Gastrocnemius medialis (tissue), 4 donors: ENCODE measurements at regions not wholly inside any gene's neighbourhood (a gene's known extent, or its start where the extent isn't known, plus 50 kb on each side); places are given as distances from the start of the nearest gene placed in this dataset.

Source experiments
- ATAC-seq, 2 donors: fragments of 150-250 bp; one replicate each; pipeline ENCODE4 v1.9.1; 2016
- DNase-seq, 2 donors: peaks; one replicate each; pipeline ENCODE4 v3.0.0-alpha.2; 2019
- H3K27ac ChIP-seq, 4 donors: fragments of 200-600 bp; sonication (generic); 1 replicate in 1 of 4; 2 replicates in 3 of 4; pipeline ENCODE4 v1.5.1; 2016 to 2018; ENCODE audit warnings: mild to moderate bottlenecking in 2 of 4, moderate library complexity in 1 of 4
- H3K27me3 ChIP-seq, 3 donors: fragments of 200-600 bp; sonication (generic) in 2 of 3; 1 replicate in 1 of 3; 2 replicates in 2 of 3; pipeline versions ENCODE4 v1.5.1 to v1.6.0; 2016 to 2019; ENCODE audit warnings: mild to moderate bottlenecking in 1 of 3, moderate library complexity in 1 of 3
- H3K36me3 ChIP-seq, 2 donors: fragments of 200-600 bp; sonication (generic) in 1 of 2; one replicate each; pipeline ENCODE4 v1.5.1; 2017 to 2018
- H3K4me1 ChIP-seq, 2 donors: fragments of 200-600 bp; sonication (generic) in 1 of 2; one replicate each; pipeline ENCODE4 v1.5.1; 2016 to 2017; ENCODE audit warnings: mild to moderate bottlenecking in 2 of 2
- H3K4me3 ChIP-seq, 4 donors: fragments of 200-600 bp; sonication (generic) in 3 of 4; 1 replicate in 1 of 4; 2 replicates in 3 of 4; pipeline ENCODE4 v1.5.1; 2016 to 2019; ENCODE audit warnings: mild to moderate bottlenecking in 2 of 4
- H3K9me3 ChIP-seq, 3 donors: fragments of 200-600 bp; sonication (generic) in 2 of 3; 1 replicate in 1 of 3; 2 replicates in 2 of 3; pipeline ENCODE4 v1.5.1; 2016 to 2019
- CTCF ChIP-seq, 5 experiments: fragments of 450-650 bp in 3 of 5; fragments of 200-600 bp in 2 of 5; sonication (generic) in 2 of 5; IDR thresholded peaks in 4 of 5; conservative IDR thresholded peaks in 1 of 5; 1 replicate in 4 of 5; 2 replicates in 1 of 5; pipeline ENCODE4 v1.5.1; 2016 to 2019; ENCODE audit warnings: antibody characterized with exemption in 5 of 5, mild to moderate bottlenecking in 3 of 5, moderate library complexity in 3 of 5
- POLR2A ChIP-seq, 2 donors: fragments of 450-650 bp; IDR thresholded peaks; one replicate each; pipeline ENCODE4 v1.6.1; 2017; ENCODE audit warnings: antibody characterized with exemption in 2 of 2, mild to moderate bottlenecking in 2 of 2, moderate library complexity in 2 of 2
- in situ Hi-C, 4 donors: fragments of 200-750 bp; cut with MboI; loops; one replicate each; pipeline versions ENCODE4 v1.15.0 to v1.8.0; 2017; ENCODE audit warnings: low sequenced_read_pairs in 4 of 4
- intact Hi-C: fragments of 100-400 bp; cut with DNase I; formaldehyde crosslinking; loops from one replicate; pipeline ENCODE4 v1.15.1; 2023; ENCODE audit warnings: low total_unique reads

DNA sequence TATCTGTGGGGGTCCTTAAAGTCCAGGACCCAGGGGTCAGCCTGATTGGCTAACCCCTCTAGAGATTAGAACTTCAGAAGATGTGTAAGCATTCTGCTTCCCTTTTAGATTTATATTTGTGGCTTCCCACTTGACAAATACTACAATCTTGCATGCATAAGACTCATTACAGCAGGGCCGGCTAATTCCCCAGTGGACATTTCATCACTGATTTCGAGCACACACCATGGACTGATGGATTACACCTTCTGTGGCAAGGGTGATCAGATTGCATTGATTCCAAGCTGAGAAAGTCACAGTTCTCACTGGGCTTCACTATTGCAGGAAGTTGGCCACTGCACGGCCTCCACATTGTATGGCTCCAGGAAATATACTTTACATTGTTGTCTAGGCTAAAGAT lies 65.8 kb upstream of the DAPK1 start:
- in situ Hi-C loops (no loop called here), intact Hi-C loops (no loop called here)
- no peak overlapping the region for H3K27ac ChIP-seq
- H3K9me3 ChIP-seq = no peaks in the 10 kb centered on the region
- no peak for DNase-seq
- TF ChIP-seq POLR2A (IDR thresholded peaks at IDR 0.05) (no peak), CTCF (IDR thresholded peaks at IDR 0.05 in 4 of 5, conservative IDR thresholded peaks at IDR 0.05 in 1 of 5) (no peak)
- no peak for ATAC-seq
- H3K4me1 ChIP-seq = no peaks in the 10 kb centered on the region
- no peaks in the 10 kb centered on the region for H3K27me3 ChIP-seq
- no peaks in the 10 kb centered on the region for H3K36me3 ChIP-seq
- H3K4me3 ChIP-seq = no peak overlapping the region

GRCh38 chr9:87433853-87434252 lies 63.8 kb upstream of the DAPK1 start:
- in situ Hi-C loops = no loop called here
- no peak for DNase-seq
- Histone ChIP-seq H3K27me3 (no peaks in the 10 kb centered on the region), H3K27ac (no peak overlapping the region), H3K4me1 (no peaks in the 10 kb centered on the region), H3K9me3 (no peaks in the 10 kb centered on the region), H3K36me3 (no peaks in the 10 kb centered on the region), H3K4me3 (no peak overlapping the region)
- TF ChIP-seq POLR2A (IDR thresholded peaks at IDR 0.05) (no peak), CTCF (IDR thresholded peaks at IDR 0.05 in 4 of 5, conservative IDR thresholded peaks at IDR 0.05 in 1 of 5) (no peak)
- intact Hi-C loops = no loop called here
- no peak for ATAC-seq

- ATAC-seq (no peak), DNase-seq (no peak)
- Histone ChIP-seq H3K4me1 (no peaks in the 10 kb centered on the region), H3K27me3 (no peaks in the 10 kb centered on the region), H3K9me3 (no peaks in the 10 kb centered on the region), H3K36me3 (no peaks in the 10 kb centered on the region), H3K4me3 (no peak overlapping the region), H3K27ac (no peak overlapping the region)
- in situ Hi-C loops (no loop called here), intact Hi-C loops (no loop called here)
- TF ChIP-seq POLR2A (IDR thresholded peaks at IDR 0.05) (no peak), CTCF (IDR thresholded peaks at IDR 0.05 in 4 of 5, conservative IDR thresholded peaks at IDR 0.05 in 1 of 5) (no peak)
Measured at GRCh38 chr9:87434366-87434765, 63.3 kb upstream of the DAPK1 start.

DNA sequence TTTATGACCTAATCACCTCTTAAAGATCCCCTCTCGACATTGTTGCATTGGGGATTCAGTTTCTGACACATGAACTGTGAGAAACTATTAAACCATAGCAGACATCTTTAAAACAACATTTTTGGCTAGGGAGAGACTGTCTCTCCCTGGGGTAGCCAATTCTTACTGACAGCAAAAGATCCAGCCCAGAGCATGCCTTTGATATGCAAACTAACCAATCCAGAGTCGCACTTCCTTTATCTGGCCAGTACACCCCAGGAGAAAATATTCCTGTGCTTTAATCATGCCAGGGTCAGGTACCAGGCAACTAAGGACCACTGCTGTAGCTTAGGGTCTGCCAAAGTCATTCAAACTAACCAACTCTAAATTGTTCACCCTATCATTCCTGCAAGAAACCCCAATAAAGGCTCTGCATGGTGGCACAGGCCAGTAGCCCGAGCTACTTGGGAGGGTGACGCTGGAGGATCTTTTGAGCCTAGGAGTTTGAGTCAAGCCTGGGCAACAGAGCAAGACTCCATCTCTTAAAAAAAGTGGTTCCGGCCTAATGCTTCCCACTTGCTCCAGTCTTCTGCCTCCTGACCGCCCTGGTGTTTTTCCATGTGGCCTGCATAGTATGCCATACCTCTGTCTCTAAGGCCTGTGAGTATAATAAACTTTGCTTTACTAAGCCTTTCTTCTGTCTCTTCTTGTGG lies 62.3 kb upstream of the DAPK1 start:
- DNase-seq (no peak), ATAC-seq (no peak)
- H3K36me3 ChIP-seq = no peaks in the 10 kb centered on the region
- no peaks in the 10 kb centered on the region for H3K9me3 ChIP-seq
- intact Hi-C loops (no loop called here), in situ Hi-C loops (no loop called here)
- TF ChIP-seq POLR2A (IDR thresholded peaks at IDR 0.05) (no peak), CTCF (IDR thresholded peaks at IDR 0.05 in 4 of 5, conservative IDR thresholded peaks at IDR 0.05 in 1 of 5) (no peak)
- H3K4me3 ChIP-seq = no peak overlapping the region
- H3K27me3 ChIP-seq = no peaks in the 10 kb centered on the region
- no peak overlapping the region for H3K27ac ChIP-seq
- H3K4me1 ChIP-seq = no peaks in the 10 kb centered on the region

- ATAC-seq (no peak), DNase-seq (no peak)
- Histone ChIP-seq H3K9me3 (no peaks in the 10 kb centered on the region), H3K4me3 (no peak overlapping the region), H3K27me3 (no peaks in the 10 kb centered on the region), H3K27ac (no peak overlapping the region), H3K4me1 (no peaks in the 10 kb centered on the region), H3K36me3 (no peaks in the 10 kb centered on the region)
- in situ Hi-C loops (no loop called here), intact Hi-C loops (no loop called here)
- TF ChIP-seq POLR2A (IDR thresholded peaks at IDR 0.05) (no peak), CTCF (IDR thresholded peaks at IDR 0.05 in 4 of 5, conservative IDR thresholded peaks at IDR 0.05 in 1 of 5) (no peak)
Measured at GRCh38 chr9:87436716-87437115, 61.0 kb upstream of the DAPK1 start.
